GOT3 (cell line): ENCODE measurements at regions not wholly inside any gene's neighbourhood (a gene's known extent, or its start where the extent isn't known, plus 50 kb on each side); places are given as distances from the start of the nearest gene placed in this dataset.

ENCODE experiments used
- DNase-seq: peaks from one replicate; lab custom pipeline; 2025; ENCODE audit warnings: mixed read lengths; lab: John Stamatoyannopoulos, UW

- no peak for DNase-seq
Measured at GRCh38 chr20:62527781-62528180, 52.0 kb upstream of the GATA5 start.

- DNase-seq, result no peak
Measured at GRCh38 chr20:62528983-62529891, 53.4 kb upstream of the GATA5 start.

GRCh38 chr20:62529896-62530642 lies 54.3 kb upstream of the GATA5 start:
- no peak for DNase-seq

- no peak for DNase-seq
Measured at GRCh38 chr20:62530643-62531032, 54.8 kb upstream of the GATA5 start.

GRCh38 chr20:62531046-62531838 lies 55.4 kb upstream of the GATA5 start:
- no peak for DNase-seq

- DNase-seq, result no peak
Measured at GRCh38 chr20:62532921-62533320, 57.1 kb upstream of the GATA5 start.

- DNase-seq, result no peak
Measured at GRCh38 chr20:62533591-62534495, 58.0 kb upstream of the GATA5 start.

GRCh38 chr20:62534526-62535221 lies 58.9 kb upstream of the GATA5 start:
- no peak for DNase-seq

GRCh38 chr20:62535282-62535811 lies 59.6 kb upstream of the GATA5 start:
- no peak for DNase-seq

- no peak for DNase-seq
Measured at GRCh38 chr20:62535964-62536363, 60.2 kb upstream of the GATA5 start.

- no peak for DNase-seq
Measured at GRCh38 chr20:62536871-62537401, 61.1 kb upstream of the GATA5 start.

- DNase-seq, result no peak
Measured at GRCh38 chr20:62537649-62538292, 62.0 kb upstream of the GATA5 start.

- DNase-seq, result no peak
Measured at GRCh38 chr20:62539198-62540045, 63.6 kb upstream of the GATA5 start.

GRCh38 chr20:62540504-62540903 lies 64.7 kb upstream of the GATA5 start:
- no peak for DNase-seq

- DNase-seq, result no peak
Measured at GRCh38 chr20:62542862-62543261, 67.1 kb upstream of the GATA5 start.

GRCh38 chr20:62543470-62544302 lies 67.9 kb upstream of the GATA5 start:
- no peak for DNase-seq

- DNase-seq, result no peak
Measured at GRCh38 chr20:62544505-62545055, 68.8 kb upstream of the GATA5 start.
